ENCODE measurements at regions not wholly inside any gene's neighbourhood (a gene's known extent, or its start where the extent isn't known, plus 50 kb on each side); places are given as distances from the start of the nearest gene placed in this dataset.

- H3K9ac ChIP-seq (ENCODE audit: low read length) = no peak overlapping the region
- H3K4me1 ChIP-seq (ENCODE audit: control insufficient read depth, low read depth, low read length) = no peaks in the 10 kb centered on the region
- H3K4me3 ChIP-seq (ENCODE audit: low read length) = no peak overlapping the region
- H3K27ac ChIP-seq (ENCODE audit: low read length) = no peak overlapping the region
- H3K9me3 ChIP-seq (ENCODE audit: control insufficient read depth, low read depth, low read length) = no peaks in the 10 kb centered on the region
- H3K36me3 ChIP-seq (ENCODE audit: control insufficient read depth, low read depth, low read length) = no peaks in the 10 kb centered on the region
- H3K27me3 ChIP-seq (ENCODE audit: control insufficient read depth, insufficient read depth, low read length) = no peaks in the 10 kb centered on the region
These were observed 833.5 kb downstream of the DHX35 start for GRCh38 chr20:39795401-39796272.

- no peaks in the 10 kb centered on the region for H3K27me3 ChIP-seq (ENCODE audit: control insufficient read depth, insufficient read depth, low read length)
- no peaks in the 10 kb centered on the region for H3K4me1 ChIP-seq (ENCODE audit: control insufficient read depth, low read depth, low read length)
- H3K9me3 ChIP-seq (ENCODE audit: control insufficient read depth, low read depth, low read length) = no peaks in the 10 kb centered on the region
- no peak overlapping the region for H3K9ac ChIP-seq (ENCODE audit: low read length)
- H3K27ac ChIP-seq (ENCODE audit: low read length) = no peak overlapping the region
- H3K36me3 ChIP-seq (ENCODE audit: control insufficient read depth, low read depth, low read length) = no peaks in the 10 kb centered on the region
- H3K4me3 ChIP-seq (ENCODE audit: low read length) = no peak overlapping the region
These were observed 830.2 kb downstream of the DHX35 start for GRCh38 chr20:39792334-39792733.

GRCh38 chr20:39789411-39789810 is 827.3 kb downstream of the DHX35 start:
- Histone ChIP-seq H3K9ac (ENCODE audit: low read length) (no peak overlapping the region), H3K4me1 (ENCODE audit: control insufficient read depth, low read depth, low read length) (no peaks in the 10 kb centered on the region), H3K36me3 (ENCODE audit: control insufficient read depth, low read depth, low read length) (no peaks in the 10 kb centered on the region), H3K9me3 (ENCODE audit: control insufficient read depth, low read depth, low read length) (no peaks in the 10 kb centered on the region), H3K27me3 (ENCODE audit: control insufficient read depth, insufficient read depth, low read length) (no peaks in the 10 kb centered on the region), H3K27ac (ENCODE audit: low read length) (no peak overlapping the region), H3K4me3 (ENCODE audit: low read length) (no peak overlapping the region)

- no peak overlapping the region for H3K4me3 ChIP-seq (ENCODE audit: low read length)
- no peaks in the 10 kb centered on the region for H3K36me3 ChIP-seq (ENCODE audit: control insufficient read depth, low read depth, low read length)
- no peak overlapping the region for H3K9ac ChIP-seq (ENCODE audit: low read length)
- H3K27me3 ChIP-seq (ENCODE audit: control insufficient read depth, insufficient read depth, low read length) = no peaks in the 10 kb centered on the region
- H3K4me1 ChIP-seq (ENCODE audit: control insufficient read depth, low read depth, low read length) = no peaks in the 10 kb centered on the region
- H3K27ac ChIP-seq (ENCODE audit: low read length) = no peak overlapping the region
- no peaks in the 10 kb centered on the region for H3K9me3 ChIP-seq (ENCODE audit: control insufficient read depth, low read depth, low read length)
These were observed 823.2 kb downstream of the DHX35 start for GRCh38 chr20:39785252-39785917.

GRCh38 chr20:39784693-39785092 is 822.5 kb downstream of the DHX35 start:
- no peaks in the 10 kb centered on the region for H3K36me3 ChIP-seq (ENCODE audit: control insufficient read depth, low read depth, low read length)
- H3K4me1 ChIP-seq (ENCODE audit: control insufficient read depth, low read depth, low read length) = no peaks in the 10 kb centered on the region
- H3K9me3 ChIP-seq (ENCODE audit: control insufficient read depth, low read depth, low read length) = no peaks in the 10 kb centered on the region
- no peak overlapping the region for H3K9ac ChIP-seq (ENCODE audit: low read length)
- H3K27ac ChIP-seq (ENCODE audit: low read length) = no peak overlapping the region
- H3K27me3 ChIP-seq (ENCODE audit: control insufficient read depth, insufficient read depth, low read length) = no peaks in the 10 kb centered on the region
- H3K4me3 ChIP-seq (ENCODE audit: low read length) = no peak overlapping the region

GRCh38 chr20:39778847-39779604 is 816.9 kb downstream of the DHX35 start:
- no peaks in the 10 kb centered on the region for H3K4me1 ChIP-seq (ENCODE audit: control insufficient read depth, low read depth, low read length)
- H3K9me3 ChIP-seq (ENCODE audit: control insufficient read depth, low read depth, low read length) = no peaks in the 10 kb centered on the region
- H3K27me3 ChIP-seq (ENCODE audit: control insufficient read depth, insufficient read depth, low read length) = no peaks in the 10 kb centered on the region
- no peaks in the 10 kb centered on the region for H3K36me3 ChIP-seq (ENCODE audit: control insufficient read depth, low read depth, low read length)
- H3K9ac ChIP-seq (ENCODE audit: low read length) = no peak overlapping the region
- no peak overlapping the region for H3K27ac ChIP-seq (ENCODE audit: low read length)
- no peak overlapping the region for H3K4me3 ChIP-seq (ENCODE audit: low read length)

- Histone ChIP-seq H3K4me3 (ENCODE audit: low read length) (no peak overlapping the region), H3K4me1 (ENCODE audit: control insufficient read depth, low read depth, low read length) (no peaks in the 10 kb centered on the region), H3K9ac (ENCODE audit: low read length) (no peak overlapping the region), H3K27me3 (ENCODE audit: control insufficient read depth, insufficient read depth, low read length) (no peaks in the 10 kb centered on the region), H3K9me3 (ENCODE audit: control insufficient read depth, low read depth, low read length) (no peaks in the 10 kb centered on the region), H3K27ac (ENCODE audit: low read length) (no peak overlapping the region), H3K36me3 (ENCODE audit: control insufficient read depth, low read depth, low read length) (no peaks in the 10 kb centered on the region)
These were observed 816.3 kb downstream of the DHX35 start for GRCh38 chr20:39778431-39778830.

- Histone ChIP-seq H3K4me3 (ENCODE audit: low read length) (no peak overlapping the region), H3K27me3 (ENCODE audit: control insufficient read depth, insufficient read depth, low read length) (no peaks in the 10 kb centered on the region), H3K4me1 (ENCODE audit: control insufficient read depth, low read depth, low read length) (no peaks in the 10 kb centered on the region), H3K9ac (ENCODE audit: low read length) (no peak overlapping the region), H3K9me3 (ENCODE audit: control insufficient read depth, low read depth, low read length) (no peaks in the 10 kb centered on the region), H3K36me3 (ENCODE audit: control insufficient read depth, low read depth, low read length) (no peaks in the 10 kb centered on the region), H3K27ac (ENCODE audit: low read length) (no peak overlapping the region)
These were observed 815.5 kb downstream of the DHX35 start for GRCh38 chr20:39777610-39778009.

GRCh38 chr20:39775110-39775509 is 813.0 kb downstream of the DHX35 start:
- Histone ChIP-seq H3K36me3 (ENCODE audit: control insufficient read depth, low read depth, low read length) (no peaks in the 10 kb centered on the region), H3K27me3 (ENCODE audit: control insufficient read depth, insufficient read depth, low read length) (no peaks in the 10 kb centered on the region), H3K9me3 (ENCODE audit: control insufficient read depth, low read depth, low read length) (peaks cover 2% of the 10 kb centered on the region)

GRCh38 chr20:39773380-39774000 is 811.3 kb downstream of the DHX35 start:
- no peak overlapping the region for H3K4me3 ChIP-seq (ENCODE audit: low read length)
- no peaks in the 10 kb centered on the region for H3K27me3 ChIP-seq (ENCODE audit: control insufficient read depth, insufficient read depth, low read length)
- H3K4me1 ChIP-seq (ENCODE audit: control insufficient read depth, low read depth, low read length) = no peaks in the 10 kb centered on the region
- no peak overlapping the region for H3K9ac ChIP-seq (ENCODE audit: low read length)
- no peaks in the 10 kb centered on the region for H3K36me3 ChIP-seq (ENCODE audit: control insufficient read depth, low read depth, low read length)
- peaks cover 3% of the 10 kb centered on the region for H3K9me3 ChIP-seq (ENCODE audit: control insufficient read depth, low read depth, low read length)
- no peak overlapping the region for H3K27ac ChIP-seq (ENCODE audit: low read length)

More at GRCh38 chr20:39775110-39775509, 813.0 kb downstream of the DHX35 start:
- no peak overlapping the region for H3K27ac ChIP-seq (ENCODE audit: low read length)
- no peaks in the 10 kb centered on the region for H3K4me1 ChIP-seq (ENCODE audit: control insufficient read depth, low read depth, low read length)
- no peak overlapping the region for H3K4me3 ChIP-seq (ENCODE audit: low read length)
- H3K9ac ChIP-seq (ENCODE audit: low read length) = no peak overlapping the region

GRCh38 chr20:39767352-39767751 is 805.2 kb downstream of the DHX35 start:
- Histone ChIP-seq H3K36me3 (ENCODE audit: control insufficient read depth, low read depth, low read length) (no peaks in the 10 kb centered on the region), H3K9ac (ENCODE audit: low read length) (no peak overlapping the region), H3K4me3 (ENCODE audit: low read length) (no peak overlapping the region), H3K27me3 (ENCODE audit: control insufficient read depth, insufficient read depth, low read length) (no peaks in the 10 kb centered on the region), H3K4me1 (ENCODE audit: control insufficient read depth, low read depth, low read length) (no peaks in the 10 kb centered on the region), H3K27ac (ENCODE audit: low read length) (no peak overlapping the region), H3K9me3 (ENCODE audit: control insufficient read depth, low read depth, low read length) (peaks cover 12% of the 10 kb centered on the region)
